ENCODE measurements at regions not wholly inside any gene's neighbourhood (a gene's known extent, or its start where the extent isn't known, plus 50 kb on each side); places are given as distances from the start of the nearest gene placed in this dataset.

DNA sequence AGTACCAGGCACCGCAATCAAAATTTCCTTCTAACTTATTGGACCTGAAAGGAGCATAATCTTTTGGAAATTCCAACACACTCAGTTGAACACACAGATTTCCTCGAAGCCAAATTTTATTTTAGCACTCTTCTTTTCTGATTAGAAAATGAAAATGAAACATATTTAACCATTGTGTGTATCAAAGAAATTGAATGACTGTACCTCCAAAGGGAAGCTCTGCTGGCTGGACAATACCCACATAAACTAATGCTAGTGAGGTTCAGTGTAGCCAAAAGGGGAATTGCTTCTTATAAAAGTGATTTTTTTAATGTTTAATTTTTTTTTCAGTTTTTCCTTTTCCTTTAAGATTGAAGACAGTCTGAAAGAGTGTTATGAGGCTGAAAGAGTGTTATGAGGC lies 239.6 kb upstream of the NREP start:
- TF ChIP-seq EZH2 (IDR thresholded peaks at IDR 0.05; ENCODE audit: low read depth, unreplicated experiment) (no peak), CTCF (conservative IDR thresholded peaks at IDR 0.05; ENCODE audit: low read depth in 2 of 2) (no peak), POLR2AphosphoS5 (IDR thresholded peaks at IDR 0.05; ENCODE audit: low read depth) (no peak), STAT1 (IDR thresholded peaks at IDR 0.05; ENCODE audit: unreplicated experiment) (no peak), ETS1 (IDR thresholded peaks at IDR 0.05) (no peak), ZNF114 (CRISPR knock-in tag; IDR thresholded peaks at IDR 0.05) (no peak), EZH2phosphoT487 (IDR thresholded peaks at IDR 0.05; ENCODE audit: unreplicated experiment) (no peak), ZNF331 (CRISPR knock-in tag; IDR thresholded peaks at IDR 0.05; ENCODE audit: low read depth) (no peak), JUNB (IDR thresholded peaks at IDR 0.05; ENCODE audit: unreplicated experiment) (no peak)
- TF ChIP-seq, protein P1, sequence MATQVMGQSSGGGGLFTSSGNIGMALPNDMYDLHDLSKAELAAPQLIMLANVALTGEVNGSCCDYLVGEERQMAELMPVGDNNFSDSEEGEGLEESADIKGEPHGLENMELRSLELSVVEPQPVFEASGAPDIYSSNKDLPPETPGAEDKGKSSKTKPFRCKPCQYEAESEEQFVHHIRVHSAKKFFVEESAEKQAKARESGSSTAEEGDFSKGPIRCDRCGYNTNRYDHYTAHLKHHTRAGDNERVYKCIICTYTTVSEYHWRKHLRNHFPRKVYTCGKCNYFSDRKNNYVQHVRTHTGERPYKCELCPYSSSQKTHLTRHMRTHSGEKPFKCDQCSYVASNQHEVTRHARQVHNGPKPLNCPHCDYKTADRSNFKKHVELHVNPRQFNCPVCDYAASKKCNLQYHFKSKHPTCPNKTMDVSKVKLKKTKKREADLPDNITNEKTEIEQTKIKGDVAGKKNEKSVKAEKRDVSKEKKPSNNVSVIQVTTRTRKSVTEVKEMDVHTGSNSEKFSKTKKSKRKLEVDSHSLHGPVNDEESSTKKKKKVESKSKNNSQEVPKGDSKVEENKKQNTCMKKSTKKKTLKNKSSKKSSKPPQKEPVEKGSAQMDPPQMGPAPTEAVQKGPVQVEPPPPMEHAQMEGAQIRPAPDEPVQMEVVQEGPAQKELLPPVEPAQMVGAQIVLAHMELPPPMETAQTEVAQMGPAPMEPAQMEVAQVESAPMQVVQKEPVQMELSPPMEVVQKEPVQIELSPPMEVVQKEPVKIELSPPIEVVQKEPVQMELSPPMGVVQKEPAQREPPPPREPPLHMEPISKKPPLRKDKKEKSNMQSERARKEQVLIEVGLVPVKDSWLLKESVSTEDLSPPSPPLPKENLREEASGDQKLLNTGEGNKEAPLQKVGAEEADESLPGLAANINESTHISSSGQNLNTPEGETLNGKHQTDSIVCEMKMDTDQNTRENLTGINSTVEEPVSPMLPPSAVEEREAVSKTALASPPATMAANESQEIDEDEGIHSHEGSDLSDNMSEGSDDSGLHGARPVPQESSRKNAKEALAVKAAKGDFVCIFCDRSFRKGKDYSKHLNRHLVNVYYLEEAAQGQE (IDR thresholded peaks at IDR 0.05; ENCODE audit: unreplicated experiment) = no peak

Measured in GM23338 (cell line).